K562 (cell line): ENCODE measurements at regions not wholly inside any gene's neighbourhood (a gene's known extent, or its start where the extent isn't known, plus 50 kb on each side); places are given as distances from the start of the nearest gene placed in this dataset.
"Not testable (repeated sequence)": the region's sequence is repeated elsewhere in the genome, so short reads cannot be mapped to it uniquely, and the experiment has no call there.

Source experiments
- ATAC-seq: fragments of 200-7000 bp; cut with Tn5 transposase; 3 replicates; pipeline ENCODE4 v1.9.1; 2020; ENCODE audit warnings: moderate library complexity
- BruUV-seq: library from RNA; stranded (reverse); fragments of 400-500 nt; replicated peaks from 2 replicates; lab custom pipeline; 2021; lab: Mats Ljungman, UMichigan
- CTCF ChIA-PET: fragments of 300-600 bp; formaldehyde crosslinking; extraction: SDS; loops from one replicate; lab custom pipeline; 2021; ENCODE audit warnings: low intra/inter-chr PET ratio; lab: Yijun Ruan, JAX
- POLR2A ChIA-PET: fragments of 300-600, 350-650 bp; sonication (Branson Sonifier 250); formaldehyde crosslinking; extraction: SDS; loops from one replicate; lab custom pipeline; 2021; ENCODE audit warnings: antibody characterized with exemption, inconsistent platforms; lab: Yijun Ruan, JAX
- DNase-seq, 4 experiments: peaks; one replicate each; pipeline versions ENCODE4 v3.0.0 to v3.0.0-alpha.2; 2011 to 2018; ENCODE audit warnings: low spot score in 3 of 4, mixed read lengths in 3 of 4; ENCODE audit errors: extremely low read depth in 1 of 4
- FAIRE-seq: peaks from 2 replicates; lab custom pipeline; 2011; peaks lifted over from hg19 to GRCh38; lab: Jason Lieb, UNC
- H2AFZ ChIP-seq: 2 replicates; pipeline ENCODE4 v1.6.0; 2011; ENCODE audit warnings: low read depth, low read length, control low read depth, inconsistent platforms
- H3K27ac ChIP-seq: fragments of 200-600 bp; 3 replicates; pipeline ENCODE4 v1.8.0; 2011; ENCODE audit warnings: low read depth, mild to moderate bottlenecking, control low read depth, inconsistent platforms, low read length, moderate library complexity, mixed read lengths; ENCODE audit errors: extremely low read depth
- H3K27me3 ChIP-seq, 2 experiments: fragments of 300-600 bp in 1 of 2; 2 replicates in 1 of 2; 3 replicates in 1 of 2; pipeline versions ENCODE4 v1.6.0 to v1.8.0; 2011; ENCODE audit warnings: inconsistent platforms in 2 of 2, low read length in 2 of 2, mild to moderate bottlenecking in 1 of 2, mixed read lengths in 1 of 2, moderate library complexity in 1 of 2; ENCODE audit not compliant: control insufficient read depth in 2 of 2, insufficient read depth in 2 of 2
- H3K36me3 ChIP-seq: fragments of 300-600 bp; 3 replicates; pipeline ENCODE4 v1.8.0; 2011; ENCODE audit warnings: mild to moderate bottlenecking, low read length, inconsistent platforms; ENCODE audit not compliant: control insufficient read depth, insufficient read depth
- H3K4me1 ChIP-seq, 2 experiments: fragments of 200-600 bp in 1 of 2; replicated peaks in 1 of 2; 2 replicates in 1 of 2; 3 replicates in 1 of 2; pipeline versions ENCODE4 v1.5.1 to v1.8.0; 2011; ENCODE audit warnings: inconsistent platforms in 2 of 2, low read length in 2 of 2, mild to moderate bottlenecking in 1 of 2, mixed read lengths in 1 of 2, moderate library complexity in 1 of 2; ENCODE audit not compliant: control insufficient read depth in 2 of 2, insufficient read depth in 2 of 2
- H3K4me2 ChIP-seq: 2 replicates; pipeline ENCODE4 v1.6.1; 2011; ENCODE audit warnings: low read length, control low read depth, inconsistent platforms, mixed read lengths; ENCODE audit not compliant: insufficient read depth
- H3K4me3 ChIP-seq: fragments of 200-600 bp; sonication (generic), shearing (Covaris generic); 2 replicates; pipeline ENCODE4 v1.5.1; 2016; ENCODE audit warnings: control low read depth, inconsistent platforms
- H3K79me2 ChIP-seq: fragments of 200-600 bp; 3 replicates; pipeline ENCODE4 v1.8.0; 2011; ENCODE audit warnings: low read length, inconsistent platforms; ENCODE audit not compliant: control insufficient read depth, insufficient read depth
- H3K9ac ChIP-seq, 2 experiments: 2 replicates each; pipeline versions ENCODE4 v1.6.0 to v1.6.1; 2011; ENCODE audit warnings: low read depth in 2 of 2, low read length in 2 of 2, control low read depth in 1 of 2, inconsistent platforms in 1 of 2, mild to moderate bottlenecking in 1 of 2, mixed read lengths in 1 of 2; ENCODE audit not compliant: insufficient read depth in 1 of 2
- H3K9me1 ChIP-seq: one replicate; pipeline ENCODE4 v1.6.0; 2011; ENCODE audit warnings: inconsistent platforms, mild to moderate bottlenecking, low read length, moderate library complexity; ENCODE audit not compliant: control insufficient read depth, insufficient read depth
- H3K9me3 ChIP-seq: replicated peaks from 2 replicates; pipeline ENCODE4 v1.5.1; 2011; ENCODE audit warnings: low read depth, low read length, inconsistent platforms; ENCODE audit not compliant: control insufficient read depth, insufficient read depth
- H4K20me1 ChIP-seq: replicated peaks from 2 replicates; pipeline ENCODE4 v1.6.1; 2011; ENCODE audit warnings: low read length, inconsistent platforms, mixed read lengths; ENCODE audit not compliant: control insufficient read depth, insufficient read depth
- WGBS: fragments of 100-300 bp; shearing (Covaris generic); methylation state at CpG from one replicate; pipeline ENCODE4 v1.1.6; 2016; ENCODE audit warnings: low coverage, mixed read lengths; ENCODE audit not compliant: insufficient coverage; ENCODE audit errors: missing lambda C conversion rate; 5-methylcytosine and 5-hydroxymethylcytosine counted together
- in situ Hi-C: fragments of 300-500 bp; cut with MboI; formaldehyde crosslinking; loops from 4 replicates; pipeline ENCODE4 v1.15.0; 2018; ENCODE audit warnings: inconsistent platforms, mixed read lengths
- intact Hi-C: fragments of 100-400 bp; cut with micrococcal nuclease; formaldehyde crosslinking; loops from 2 replicates; pipeline ENCODE4 v1.14.2; 2022
- TF ChIP-seq, protein P1 (sequence below): sonication (generic); formaldehyde crosslinking; IDR thresholded peaks from 2 replicates; pipeline ENCODE4 v1.5.0; 2020; ENCODE audit warnings: missing genetic modification reagents

- POLR2A ChIA-PET: no interaction called here
- no TSS peak for BruUV-seq
Observed at GRCh38 chr14:106792543-106792942, 1266.2 kb downstream of the TMEM121 start.

GRCh38 chr14:106798166-106798565 lies 1271.8 kb downstream of the TMEM121 start:
- H2AFZ ChIP-seq, H3K27ac ChIP-seq, CTCF ChIA-PET, BruUV-seq, H4K20me1 ChIP-seq, H3K4me3 ChIP-seq, FAIRE-seq, H3K79me2 ChIP-seq, POLR2A ChIA-PET, ATAC-seq, H3K9me1 ChIP-seq, H3K4me1 ChIP-seq, H3K4me2 ChIP-seq, H3K36me3 ChIP-seq, H3K9me3 ChIP-seq, DNase-seq, H3K9ac ChIP-seq, in situ Hi-C loops, H3K27me3 ChIP-seq, intact Hi-C loops: not testable (repeated sequence)
- 0% methylated on average over 4 of the region's 4 CpGs for WGBS

More at GRCh38 chr14:106792543-106792942, 1266.2 kb downstream of the TMEM121 start:
- no peak for FAIRE-seq
- no peaks in the 10 kb centered on the region for H4K20me1 ChIP-seq
- WGBS: 0% methylated on average over 5 of the region's 5 CpGs
- no peak overlapping the region for H3K4me2 ChIP-seq
- H3K27ac ChIP-seq: no peak overlapping the region
- DNase-seq: no peak
- H3K9me1 ChIP-seq: no peaks in the 10 kb centered on the region
- CTCF ChIA-PET: no interaction called here
- ATAC-seq: no peak
- H3K9ac ChIP-seq: no peak overlapping the region
- H3K4me1 ChIP-seq: no peaks in the 10 kb centered on the region
- H3K27me3 ChIP-seq: no peaks in the 10 kb centered on the region
- TF ChIP-seq, protein P1, sequence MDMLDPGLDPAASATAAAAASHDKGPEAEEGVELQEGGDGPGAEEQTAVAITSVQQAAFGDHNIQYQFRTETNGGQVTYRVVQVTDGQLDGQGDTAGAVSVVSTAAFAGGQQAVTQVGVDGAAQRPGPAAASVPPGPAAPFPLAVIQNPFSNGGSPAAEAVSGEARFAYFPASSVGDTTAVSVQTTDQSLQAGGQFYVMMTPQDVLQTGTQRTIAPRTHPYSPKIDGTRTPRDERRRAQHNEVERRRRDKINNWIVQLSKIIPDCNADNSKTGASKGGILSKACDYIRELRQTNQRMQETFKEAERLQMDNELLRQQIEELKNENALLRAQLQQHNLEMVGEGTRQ (CRISPR knock-in tag): no peak
- no peaks in the 10 kb centered on the region for H3K36me3 ChIP-seq
- no peaks in the 10 kb centered on the region for H3K79me2 ChIP-seq
- intact Hi-C loops (no loop called here), in situ Hi-C loops (no loop called here)
- H3K4me3 ChIP-seq: no peak overlapping the region
- no peaks in the 10 kb centered on the region for H3K9me3 ChIP-seq
- no peak overlapping the region for H2AFZ ChIP-seq
